ENCODE measurements at regions not wholly inside any gene's neighbourhood (a gene's known extent, or its start where the extent isn't known, plus 50 kb on each side); places are given as distances from the start of the nearest gene placed in this dataset.

DNA sequence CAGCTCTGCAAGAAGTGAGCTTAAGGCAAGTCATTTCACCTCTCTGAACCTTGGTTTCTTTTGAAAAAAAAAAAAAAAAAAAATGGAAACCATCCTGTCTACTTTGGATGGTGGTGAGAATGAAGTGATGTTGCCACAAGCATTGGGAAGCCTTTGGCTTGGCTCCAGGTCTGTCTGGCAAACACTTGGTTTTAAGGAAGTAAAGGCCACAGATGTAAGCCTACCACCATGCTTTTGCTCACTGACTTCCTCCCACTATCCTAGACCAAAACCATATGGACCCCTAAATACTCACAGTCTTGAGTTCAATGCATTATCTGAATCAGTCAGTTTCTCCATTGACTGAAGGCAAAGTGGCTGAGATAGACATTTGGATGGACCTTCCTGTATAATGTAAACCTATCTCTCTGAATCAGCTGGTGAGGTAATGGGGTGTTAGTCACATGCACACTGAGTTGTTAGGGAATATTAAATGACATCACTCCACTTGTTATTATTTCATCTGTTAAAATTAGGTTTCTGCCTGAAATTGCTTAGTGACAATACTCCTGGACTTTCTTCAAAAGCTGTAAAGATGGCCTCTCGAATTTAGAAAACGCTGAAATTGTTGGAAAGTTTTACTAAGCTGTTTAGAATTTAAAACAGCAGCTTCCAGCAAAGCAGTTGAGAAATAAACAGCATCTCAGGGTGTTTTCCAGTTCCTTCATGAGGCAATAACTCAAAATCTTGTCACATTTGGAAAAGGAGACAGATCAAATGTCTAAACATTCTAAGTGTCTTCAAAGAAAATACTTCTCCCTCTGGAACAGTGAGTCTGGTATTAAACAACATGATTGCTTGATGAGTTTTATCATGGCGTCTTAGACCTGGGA, 833.5 kb downstream of the DHX35 start:
- DNase-seq (ENCODE audit: low read depth in 2 of 2, low spot score in 1 of 2) = no peak

DNA sequence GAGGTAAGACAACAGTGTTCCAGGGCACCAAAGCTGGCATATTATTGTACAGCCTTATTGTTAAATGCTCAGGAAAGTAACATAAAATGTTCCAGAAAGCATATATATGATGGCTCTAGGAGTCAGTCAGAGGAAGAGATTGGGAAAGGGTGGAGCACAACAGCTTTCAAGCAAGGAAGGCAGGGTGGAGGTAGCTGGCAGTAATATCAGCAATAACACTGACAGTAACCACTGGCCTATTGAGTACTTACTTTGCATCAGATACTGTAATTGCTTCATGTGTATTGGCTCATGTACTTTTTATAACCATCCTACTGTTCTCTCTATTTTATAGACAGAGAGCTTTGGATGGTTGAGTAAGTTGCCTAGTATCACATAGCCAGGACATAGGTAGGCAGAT, 830.2 kb downstream of the DHX35 start:
- no peak for DNase-seq (ENCODE audit: low read depth in 2 of 2, low spot score in 1 of 2)

DNA sequence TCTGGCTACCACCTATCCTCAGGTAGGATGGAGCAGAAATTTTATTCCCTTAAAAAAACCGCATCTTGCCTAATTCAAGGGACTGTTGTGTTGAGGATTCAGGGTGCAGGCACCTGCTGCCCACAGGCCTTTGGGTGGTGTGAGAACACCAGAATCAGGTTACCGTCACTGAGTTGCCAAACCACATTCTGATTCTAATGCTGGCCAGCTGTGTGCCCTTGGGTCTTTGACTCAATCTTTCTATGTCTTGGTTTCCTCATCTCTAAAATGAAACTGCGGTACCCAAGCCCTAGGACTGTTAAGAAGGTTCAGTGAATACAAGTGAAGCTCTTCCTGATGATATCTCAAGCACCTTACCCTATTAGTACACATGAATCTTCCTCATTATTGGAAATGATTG, 827.3 kb downstream of the DHX35 start:
- DNase-seq (ENCODE audit: low read depth in 2 of 2, low spot score in 1 of 2) = no peak

DNA sequence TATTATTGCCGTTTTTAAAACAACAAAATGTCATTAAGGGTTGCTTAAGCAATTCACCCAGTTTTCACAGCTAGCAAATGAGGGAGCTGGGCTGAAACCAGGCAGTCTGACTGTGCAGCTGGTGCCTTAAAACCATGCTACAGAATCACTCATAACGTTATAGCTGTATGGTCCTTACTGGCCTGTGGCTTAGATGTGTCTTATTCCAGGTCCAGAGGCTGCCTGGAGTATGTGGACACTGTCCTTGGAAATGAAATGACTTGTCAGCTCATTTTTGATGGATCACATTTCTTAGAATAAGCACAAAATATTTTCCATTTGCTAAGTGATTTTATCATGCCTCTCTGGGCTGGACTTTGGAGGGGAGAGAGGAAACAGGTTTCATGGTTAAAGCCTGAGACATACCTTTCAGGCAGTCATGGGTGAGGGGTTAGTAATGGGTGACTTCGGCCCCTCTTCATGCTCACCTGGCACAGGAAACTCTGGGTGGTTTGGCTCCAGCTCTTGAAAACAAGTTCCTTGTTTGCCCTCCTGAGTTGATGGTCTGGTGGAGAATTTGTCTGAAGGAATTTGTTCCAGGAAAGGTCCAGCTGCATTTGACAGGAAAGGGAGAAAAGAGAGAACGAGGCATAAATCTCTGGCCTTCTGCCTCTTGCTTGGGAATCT, 823.2 kb downstream of the DHX35 start:
- no peak for DNase-seq (ENCODE audit: low read depth in 2 of 2, low spot score in 1 of 2)

DNA sequence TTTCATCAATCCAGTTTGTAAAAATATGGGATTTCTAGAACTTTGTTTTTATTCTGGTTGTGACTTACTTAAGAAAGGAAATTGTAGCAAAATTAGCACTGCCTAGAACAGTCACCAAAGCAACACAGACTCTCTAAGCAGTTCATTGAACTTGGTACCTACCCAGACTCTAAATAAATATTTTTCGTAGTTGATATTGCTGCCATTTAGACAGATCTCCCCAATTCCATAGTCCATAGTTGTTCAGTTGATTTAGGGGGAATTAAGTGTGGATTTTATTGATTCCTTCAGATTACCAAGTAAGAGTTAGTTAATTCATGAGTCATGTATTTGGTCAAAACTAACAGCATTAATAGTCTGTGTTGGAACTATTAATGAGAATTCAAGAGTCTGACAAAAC, 822.5 kb downstream of the DHX35 start:
- DNase-seq (ENCODE audit: low read depth in 2 of 2, low spot score in 1 of 2) = no peak

DNA sequence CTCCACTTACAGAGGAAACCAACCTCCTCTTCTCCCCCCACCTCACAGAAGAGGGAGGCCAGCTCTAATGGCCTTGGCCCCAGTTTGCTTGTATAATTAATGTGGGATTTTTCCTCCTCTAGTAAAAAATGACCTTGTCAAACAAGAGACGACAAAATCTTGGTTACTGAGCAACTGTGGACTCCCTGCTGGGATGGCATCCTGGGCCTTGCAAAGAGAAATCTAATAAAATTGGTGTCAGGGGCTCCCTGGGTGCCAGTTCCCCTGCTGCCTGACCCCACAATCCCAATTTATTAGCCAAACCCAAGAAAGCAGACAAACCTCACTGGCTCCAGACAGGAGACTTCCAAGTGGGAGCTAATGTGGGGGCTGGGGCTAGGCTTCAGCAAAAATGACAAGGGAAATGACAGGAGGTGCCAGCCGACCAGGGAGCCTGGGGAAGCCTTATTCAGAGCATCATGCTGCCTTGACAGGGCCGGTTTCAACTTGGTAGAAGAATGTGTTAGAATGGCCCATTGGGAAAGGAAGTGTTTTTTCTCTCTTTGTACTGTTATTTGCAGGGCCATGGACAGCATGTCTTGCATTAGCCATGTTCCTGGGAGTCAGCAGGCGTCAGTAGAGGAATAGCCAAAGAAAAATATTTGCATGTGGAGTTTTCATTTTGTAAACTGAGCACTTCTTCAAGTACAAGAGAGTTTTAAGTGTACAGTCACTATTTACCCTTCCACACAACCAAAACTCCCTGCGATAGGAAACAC, 816.9 kb downstream of the DHX35 start:
- DNase-seq (ENCODE audit: low read depth in 2 of 2, low spot score in 1 of 2) = no peak

DNA sequence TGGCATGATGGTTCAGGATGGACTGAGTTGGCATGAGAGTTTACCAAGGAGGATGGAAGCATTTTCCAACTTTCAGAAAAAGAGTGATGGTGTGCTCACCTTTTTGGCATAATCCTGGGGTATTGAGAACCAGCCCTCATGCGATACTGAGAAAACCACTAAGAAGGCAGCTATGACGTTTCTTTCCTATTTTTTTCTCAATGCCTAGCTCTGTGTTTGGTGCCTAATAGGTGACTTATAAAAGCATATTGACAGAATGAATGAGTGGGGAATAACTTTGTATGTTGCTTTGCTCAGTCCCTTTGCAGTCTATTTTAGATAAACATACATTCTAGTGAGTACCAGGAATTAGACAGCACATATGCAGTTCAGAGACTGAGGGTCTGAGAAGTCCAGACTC, 816.3 kb downstream of the DHX35 start:
- DNase-seq (ENCODE audit: low read depth in 2 of 2, low spot score in 1 of 2) = no peak

DNA sequence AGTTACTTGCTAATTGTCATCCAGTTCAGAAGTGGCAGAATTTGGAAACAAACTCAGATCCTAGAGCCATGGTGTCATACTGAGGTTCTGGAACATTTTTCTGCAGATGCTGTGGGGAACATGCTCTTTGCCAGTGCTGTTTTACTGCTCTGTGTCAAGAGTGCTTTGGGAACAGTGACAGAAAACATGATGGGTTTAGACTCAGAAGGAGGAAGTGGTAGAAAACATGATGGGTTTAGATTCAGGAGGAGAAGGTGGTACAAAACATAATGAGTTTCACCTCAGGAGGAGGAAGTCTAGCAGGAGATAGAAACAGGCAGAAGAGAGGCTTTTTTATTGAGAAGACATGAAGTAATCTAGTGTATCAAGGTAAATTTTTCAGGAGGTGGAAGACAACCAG, 815.5 kb downstream of the DHX35 start:
- no peak for DNase-seq (ENCODE audit: low read depth in 2 of 2, low spot score in 1 of 2)

DNA sequence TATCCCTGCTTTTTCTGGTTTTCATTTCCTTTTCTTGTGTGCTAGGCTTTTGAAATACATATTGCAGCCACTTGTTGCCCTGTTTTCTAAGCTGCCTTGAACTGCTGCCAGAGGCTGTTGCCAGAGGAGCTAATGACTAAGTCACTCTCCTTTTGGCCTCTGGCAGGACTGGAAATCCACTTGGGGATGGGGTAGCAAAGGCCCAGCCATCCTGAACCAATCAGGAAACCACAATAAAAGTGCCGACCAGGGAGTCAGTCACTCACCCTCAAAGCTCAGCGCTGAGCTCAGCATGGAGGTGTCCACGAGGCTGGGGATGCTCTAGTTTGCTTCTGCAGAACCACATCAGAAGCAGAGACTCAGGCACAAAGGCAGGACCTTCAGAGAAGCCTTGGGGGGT, 813.0 kb downstream of the DHX35 start:
- no peak for DNase-seq (ENCODE audit: low read depth in 2 of 2, low spot score in 1 of 2)

DNA sequence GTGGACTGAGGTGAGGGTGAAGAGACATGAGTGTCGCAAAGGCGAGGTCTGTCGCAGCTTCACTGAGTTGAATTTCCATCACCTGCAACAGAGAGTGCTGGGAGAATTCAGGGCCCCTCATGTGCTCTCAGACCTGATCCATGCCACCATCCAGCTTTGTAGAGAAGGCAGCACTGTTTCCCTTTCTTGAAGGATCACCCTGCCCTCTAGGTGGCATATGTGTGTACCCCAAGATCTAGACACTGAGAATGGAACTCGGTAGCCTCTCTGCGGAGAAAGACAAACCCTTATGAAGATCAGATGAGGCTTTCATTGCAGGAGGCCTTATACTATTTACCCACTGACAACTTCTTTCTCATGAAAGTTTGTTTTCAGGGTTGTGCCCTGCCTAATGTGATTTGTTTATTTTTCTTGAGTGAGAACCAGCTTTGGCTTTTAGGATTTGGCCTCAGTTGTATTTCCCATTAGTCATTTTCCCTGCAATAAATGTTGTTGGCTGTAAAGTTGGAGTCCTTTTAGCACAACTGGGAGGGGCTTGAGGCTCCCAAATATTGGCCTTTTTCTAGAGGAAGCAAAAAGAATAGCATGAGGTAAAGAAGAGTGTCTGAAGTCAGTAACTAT, 811.3 kb downstream of the DHX35 start:
- DNase-seq (ENCODE audit: low read depth in 2 of 2, low spot score in 1 of 2) = no peak

DNA sequence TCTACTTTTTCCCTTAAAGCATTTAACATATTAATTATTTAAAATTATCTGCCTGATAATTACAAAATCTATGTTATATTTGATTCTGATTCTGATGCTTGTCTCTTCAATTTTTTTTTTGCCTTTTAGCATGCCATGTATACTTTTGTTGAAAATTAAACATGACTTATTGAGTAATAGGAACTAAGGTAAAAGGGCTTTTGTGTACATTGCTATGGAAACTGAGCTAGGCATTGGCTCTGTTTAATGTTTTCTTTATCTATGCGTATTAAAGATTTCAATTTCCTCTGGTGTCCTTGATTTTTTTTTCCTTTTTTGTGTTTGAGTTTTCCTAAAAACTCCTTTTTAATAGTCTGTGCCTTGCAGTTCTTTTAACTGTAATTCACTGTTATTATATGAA, 805.2 kb downstream of the DHX35 start:
- DNase-seq (ENCODE audit: low read depth in 2 of 2, low spot score in 1 of 2) = no peak

DNA sequence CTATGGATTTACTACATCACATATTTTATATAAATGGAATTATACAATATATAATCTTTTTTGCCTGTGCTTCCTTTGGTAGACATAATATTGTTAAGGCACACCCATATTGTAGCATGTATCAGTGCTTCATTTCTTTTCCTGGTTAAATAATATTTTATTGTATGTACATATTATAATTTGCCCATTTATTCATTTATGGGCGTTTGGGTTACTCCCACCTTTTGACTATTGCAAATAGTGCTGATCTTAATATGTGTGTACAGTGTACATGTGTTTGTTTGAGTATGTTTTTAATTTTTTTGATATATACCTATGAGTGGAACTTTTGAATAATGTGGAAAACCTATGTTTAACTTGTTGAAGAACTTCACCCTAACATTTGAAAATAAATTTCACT, 804.2 kb downstream of the DHX35 start:
- DNase-seq (ENCODE audit: low read depth in 2 of 2, low spot score in 1 of 2) = no peak

DNA sequence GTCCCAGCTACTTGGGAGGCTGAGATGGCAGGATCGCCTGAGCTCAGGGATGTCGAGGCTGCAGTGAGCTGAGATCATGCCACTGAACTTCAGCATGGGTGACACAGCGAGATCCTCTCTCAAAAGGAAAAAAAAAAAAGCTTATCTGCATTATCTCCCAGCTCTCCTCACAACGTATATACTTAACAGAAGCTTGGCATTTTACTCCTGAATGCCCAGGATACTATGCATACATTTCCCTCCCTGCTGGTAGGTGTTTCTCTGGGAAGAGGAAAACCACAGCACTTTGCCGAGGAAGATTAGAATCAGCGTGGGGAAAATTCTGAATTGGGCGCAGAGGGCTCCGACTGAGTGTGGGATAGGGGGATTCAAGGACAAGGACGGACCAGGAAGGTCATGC, 800.6 kb downstream of the DHX35 start:
- DNase-seq (ENCODE audit: low read depth in 2 of 2, low spot score in 1 of 2) = no peak

DNA sequence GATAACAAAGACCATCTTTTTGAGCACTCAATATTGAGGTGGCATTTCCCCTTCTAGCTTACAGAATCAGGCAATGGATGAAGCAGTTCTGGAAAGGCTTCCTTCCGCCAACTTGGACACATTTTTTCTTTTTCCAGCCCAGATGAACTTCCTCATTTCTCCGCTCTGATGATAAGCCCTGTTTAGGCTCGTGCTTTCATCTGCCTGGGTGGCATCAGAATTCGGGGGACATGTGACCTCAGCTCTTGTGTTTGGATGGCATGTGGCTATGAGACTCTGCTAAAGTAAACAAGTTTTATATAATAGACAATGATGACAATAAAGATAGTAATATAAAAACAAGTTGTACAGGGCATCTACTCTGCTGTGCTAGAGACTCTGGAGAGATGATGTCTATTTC, 796.7 kb downstream of the DHX35 start:
- no peak for DNase-seq (ENCODE audit: low read depth in 2 of 2, low spot score in 1 of 2)

DNA sequence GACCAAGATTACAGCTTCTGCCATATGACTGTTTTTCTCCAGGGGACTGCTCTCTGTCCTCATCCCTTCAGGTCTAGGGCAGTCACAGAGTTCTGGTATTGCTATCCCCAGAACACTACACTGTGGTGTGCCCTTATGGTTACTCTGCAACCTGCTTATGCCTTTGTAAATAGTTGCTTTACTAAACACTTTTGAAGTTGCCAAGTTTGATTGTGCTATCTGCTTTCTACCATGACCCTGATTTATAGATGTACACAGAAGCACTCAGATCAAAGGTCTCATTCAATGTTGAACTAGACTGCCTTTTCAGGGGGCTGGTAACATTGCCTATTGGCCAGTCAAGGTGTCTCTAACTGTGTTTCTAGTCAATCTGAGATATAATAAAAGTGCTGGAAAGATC, 794.7 kb downstream of the DHX35 start:
- DNase-seq (ENCODE audit: low read depth in 2 of 2, low spot score in 1 of 2) = no peak

DNA sequence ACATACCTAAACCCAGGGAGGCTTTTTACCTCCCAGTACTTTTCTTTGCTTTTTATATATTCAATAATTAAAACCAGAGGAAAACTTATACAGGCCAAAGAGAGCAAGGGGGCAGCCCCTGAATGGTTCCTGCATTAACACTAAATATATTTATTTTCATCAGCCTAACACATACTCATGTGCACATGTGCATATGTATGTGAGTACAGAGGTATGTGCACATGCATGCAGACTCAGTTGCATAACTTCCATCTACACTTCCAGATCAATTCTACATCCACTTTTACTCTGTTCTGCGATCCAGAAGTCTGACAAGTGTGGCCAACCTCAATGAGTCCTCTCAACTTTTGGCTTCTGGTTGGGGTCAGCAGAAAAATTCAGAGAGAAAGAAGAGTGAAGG, 794.2 kb downstream of the DHX35 start:
- DNase-seq (ENCODE audit: low read depth in 2 of 2, low spot score in 1 of 2) = no peak

DNA sequence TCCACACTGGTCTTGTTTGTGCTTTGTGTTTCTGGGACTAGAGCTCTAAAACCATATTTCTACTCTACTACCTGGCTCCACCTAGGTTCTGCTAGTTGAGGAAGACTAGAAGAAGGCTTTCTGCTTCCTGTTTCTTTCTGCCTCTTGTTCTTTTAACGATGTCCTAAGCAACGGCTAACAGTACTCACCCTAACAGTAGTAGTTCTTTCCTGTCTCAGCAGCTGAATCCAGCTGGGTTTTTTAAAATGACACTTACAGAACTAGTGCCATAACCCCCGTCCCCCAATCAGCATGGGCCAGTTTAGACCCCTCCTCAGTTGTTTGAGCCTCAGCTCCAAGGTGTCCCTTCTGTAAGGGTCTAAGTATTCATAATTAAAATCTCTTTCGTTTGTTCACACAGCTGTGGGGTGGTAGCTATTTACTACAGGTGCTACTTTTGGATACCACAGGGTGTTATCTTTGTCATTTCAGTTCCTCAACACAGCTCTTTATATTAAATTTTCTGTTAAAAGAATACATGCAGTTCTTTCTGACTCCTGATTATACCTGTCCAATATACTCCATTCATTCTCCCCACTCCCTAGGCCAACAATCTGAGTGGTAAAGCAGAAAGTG, 790.2 kb downstream of the DHX35 start:
- DNase-seq (ENCODE audit: low read depth in 2 of 2, low spot score in 1 of 2) = no peak

DNA sequence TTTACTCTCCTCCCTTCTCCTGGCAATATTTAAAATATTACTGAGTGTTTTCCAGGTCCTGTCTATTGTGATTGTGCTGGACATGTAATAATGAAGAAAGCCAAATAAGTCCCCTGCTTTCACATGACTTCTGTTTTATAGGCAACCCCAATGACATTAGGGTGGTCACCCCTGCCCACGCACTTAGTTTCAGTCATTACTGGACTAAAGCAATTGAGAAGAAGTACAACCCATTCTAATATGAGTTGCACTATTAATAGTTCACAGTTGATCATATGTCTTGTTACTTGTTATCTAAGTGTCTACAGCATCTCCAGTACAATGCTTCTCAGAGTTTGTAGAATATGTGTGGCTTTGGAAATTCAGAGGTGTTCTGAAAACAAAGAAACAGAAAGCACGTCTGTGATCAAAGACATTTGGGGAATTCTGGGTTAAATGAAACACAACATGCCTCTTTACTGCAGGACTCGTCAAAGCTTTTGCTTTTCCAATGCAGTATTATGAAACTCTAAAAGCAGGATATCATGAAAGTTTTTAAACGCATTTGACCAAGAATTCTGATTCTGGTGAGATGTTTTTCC, 789.5 kb downstream of the DHX35 start:
- no peak for DNase-seq (ENCODE audit: low read depth in 2 of 2, low spot score in 1 of 2)

DNA sequence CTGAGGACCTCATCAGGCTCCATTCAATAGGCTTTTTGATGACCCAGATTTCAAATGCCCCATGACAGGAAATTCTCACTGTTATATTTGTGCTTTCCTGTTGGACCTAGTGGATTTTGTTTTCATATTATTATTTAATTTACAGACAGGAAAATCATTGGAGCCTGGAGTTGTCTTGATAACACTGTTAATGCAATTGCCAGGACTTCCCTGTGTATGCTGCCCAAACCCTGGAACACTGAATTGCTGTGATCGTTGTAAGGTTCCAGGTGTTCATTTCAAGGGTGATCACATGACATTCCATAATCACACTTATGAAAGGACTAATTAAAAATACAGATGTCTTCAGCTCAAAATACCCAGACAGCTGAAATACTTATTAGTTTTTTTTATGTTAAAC, 783.2 kb downstream of the DHX35 start:
- no peak for DNase-seq (ENCODE audit: low read depth in 2 of 2, low spot score in 1 of 2)

DNA sequence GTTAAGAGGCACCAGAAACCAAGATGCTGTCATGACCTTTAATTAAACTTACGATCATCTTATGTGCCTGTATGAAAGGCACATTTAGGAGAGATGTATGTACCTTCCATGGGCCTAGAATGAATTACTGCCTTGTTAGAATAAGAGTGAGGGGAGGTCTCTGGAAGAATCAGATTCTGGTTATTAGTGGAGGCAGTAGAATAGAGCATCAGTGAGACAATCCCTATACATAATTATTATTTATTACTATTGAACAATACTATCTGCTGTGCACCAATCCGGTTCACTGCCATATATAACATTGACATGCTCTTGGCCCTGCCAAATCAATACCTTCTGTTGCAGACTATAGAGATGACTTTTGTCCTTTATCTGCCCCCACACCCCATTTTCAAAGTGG, 776.5 kb downstream of the DHX35 start:
- DNase-seq (ENCODE audit: low read depth in 2 of 2, low spot score in 1 of 2) = no peak

All from stimulated activated CD8-positive, alpha-beta memory T cell treated with anti-CD3 and anti-CD28 coated beads, Interleukin-4, amount 100 ng/mL, for 1 hour (primary cell).